ENCODE measurements at regions not wholly inside any gene's neighbourhood (a gene's known extent, or its start where the extent isn't known, plus 50 kb on each side); places are given as distances from the start of the nearest gene placed in this dataset.
A peak's percentile ranks its signal among the peaks of the same experiment; 100 is the strongest.

DNA sequence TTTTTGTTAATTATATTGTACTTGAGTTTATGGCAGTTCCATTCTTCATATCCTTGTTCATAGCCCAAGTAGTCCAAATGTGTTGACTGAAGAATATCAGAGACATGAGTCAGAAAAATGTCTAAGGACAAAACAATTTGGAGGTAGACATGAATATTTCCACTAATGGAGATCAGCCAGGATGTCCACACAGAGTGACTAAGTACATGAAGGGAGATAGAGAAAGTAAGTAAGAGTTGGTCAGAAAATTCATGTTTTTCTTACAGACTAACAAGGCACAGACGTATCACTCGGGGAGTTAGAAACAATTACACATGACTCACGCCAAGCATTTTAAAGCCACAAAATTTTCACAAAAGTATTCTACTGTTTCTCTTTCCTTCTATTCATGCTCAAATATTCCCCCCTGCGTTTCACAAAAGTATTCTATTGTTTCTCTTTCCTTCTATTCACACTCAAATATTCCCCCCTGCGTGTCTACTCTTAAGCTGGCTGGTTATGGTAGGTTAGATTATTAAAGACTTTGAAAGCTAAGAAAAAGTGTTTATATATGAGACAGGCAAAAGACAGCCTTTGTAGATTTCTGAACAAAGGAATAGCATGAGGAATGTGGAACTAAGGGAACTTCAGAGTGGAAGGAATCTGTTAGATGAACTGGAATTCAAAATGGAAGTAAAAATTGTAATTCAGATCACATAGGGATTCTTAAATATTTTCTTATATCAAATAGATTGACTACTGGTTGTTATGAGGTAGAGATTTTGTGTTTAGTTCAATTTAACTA, 648.7 kb upstream of the CCDC54 start:
- no peaks in the 10 kb centered on the region for H3K36me3 ChIP-seq
- no peak for TF ChIP-seq CTCF (IDR thresholded peaks at IDR 0.05)

GRCh38 chr3:106729481-106729880, 647.8 kb upstream of the CCDC54 start:
- TF ChIP-seq CTCF (IDR thresholded peaks at IDR 0.05), result no peak
- H3K4me1 ChIP-seq, result peaks cover 0 to 9% (median 0%) of the 10 kb centered on the region in 4 donors
- no peaks in the 10 kb centered on the region for H3K36me3 ChIP-seq
- intact Hi-C loops (cut with DNase I; ENCODE audit: low total_unique reads), result no loop called here
- no peak for DNase-seq
- no peaks in the 10 kb centered on the region for H3K27me3 ChIP-seq
- H3K9me3 ChIP-seq, result no peaks in the 10 kb centered on the region
- H3K27ac ChIP-seq, result no peak overlapping the region
- no peak overlapping the region for H3K4me3 ChIP-seq

More for the DNA sequence above, 648.7 kb upstream of the CCDC54 start:
- intact Hi-C loops (cut with DNase I; ENCODE audit: low total_unique reads), result no loop called here
- no peak for DNase-seq
- Histone ChIP-seq H3K27me3 (no peaks in the 10 kb centered on the region), H3K4me3 (peak overlapping the region in 1 of 2 donors; percentile 4), H3K4me1 (peaks cover 0 to 9% (median 0%) of the 10 kb centered on the region in 4 donors), H3K27ac (peak overlapping the region; percentile 26 to 56), H3K9me3 (no peaks in the 10 kb centered on the region)

DNA sequence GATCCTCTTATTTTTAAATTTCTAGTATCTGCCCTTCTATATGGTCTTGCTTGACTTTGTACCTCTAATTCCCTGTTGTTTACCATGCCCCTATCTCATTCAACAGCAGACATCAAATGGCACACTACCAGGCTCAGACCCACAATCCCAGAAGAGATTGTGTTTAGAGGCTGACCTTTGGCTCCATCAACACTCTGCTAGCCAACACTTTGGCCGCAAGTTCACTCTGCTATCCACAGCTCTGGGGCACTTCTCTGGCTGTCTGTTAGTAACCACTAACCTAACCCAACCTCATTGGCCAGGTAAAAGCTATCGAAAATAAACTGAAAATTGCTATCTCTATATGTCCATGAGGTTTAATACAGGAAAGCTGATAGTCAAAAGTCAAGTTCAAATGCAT, 646.0 kb upstream of the CCDC54 start:
- Histone ChIP-seq H3K27ac (no peak overlapping the region), H3K4me1 (peaks cover 0 to 9% (median 0%) of the 10 kb centered on the region in 4 donors), H3K36me3 (no peaks in the 10 kb centered on the region), H3K9me3 (no peaks in the 10 kb centered on the region), H3K4me3 (no peak overlapping the region), H3K27me3 (no peaks in the 10 kb centered on the region)
- no peak for TF ChIP-seq CTCF (IDR thresholded peaks at IDR 0.05)
- intact Hi-C loops (cut with DNase I; ENCODE audit: low total_unique reads), result no loop called here
- no peak for DNase-seq

DNA sequence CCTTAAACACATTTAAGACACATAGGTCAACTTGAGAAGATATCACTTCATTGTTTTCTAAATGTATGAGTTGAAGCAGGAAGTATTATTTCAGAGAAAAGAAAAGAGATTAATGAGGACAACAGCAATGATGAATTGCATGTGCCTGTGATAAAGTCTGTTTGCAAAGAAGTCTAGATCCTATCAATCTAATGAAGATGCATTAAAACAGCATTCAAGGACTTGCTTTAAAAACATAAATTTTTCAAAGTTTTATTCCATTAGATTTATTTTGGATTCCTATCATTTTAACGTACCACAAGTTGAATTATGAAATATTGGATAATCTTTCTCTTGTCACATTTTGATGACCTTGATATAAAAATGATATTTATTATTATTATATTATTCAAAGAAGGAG, 642.5 kb upstream of the CCDC54 start:
- H3K4me3 ChIP-seq, result no peak overlapping the region
- no peaks in the 10 kb centered on the region for H3K36me3 ChIP-seq
- H3K27ac ChIP-seq, result no peak overlapping the region
- no peaks in the 10 kb centered on the region for H3K27me3 ChIP-seq
- TF ChIP-seq CTCF (IDR thresholded peaks at IDR 0.05), result no peak
- intact Hi-C loops (cut with DNase I; ENCODE audit: low total_unique reads), result no loop called here
- H3K9me3 ChIP-seq, result no peaks in the 10 kb centered on the region
- no peaks in the 10 kb centered on the region for H3K4me1 ChIP-seq
- no peak for DNase-seq

DNA sequence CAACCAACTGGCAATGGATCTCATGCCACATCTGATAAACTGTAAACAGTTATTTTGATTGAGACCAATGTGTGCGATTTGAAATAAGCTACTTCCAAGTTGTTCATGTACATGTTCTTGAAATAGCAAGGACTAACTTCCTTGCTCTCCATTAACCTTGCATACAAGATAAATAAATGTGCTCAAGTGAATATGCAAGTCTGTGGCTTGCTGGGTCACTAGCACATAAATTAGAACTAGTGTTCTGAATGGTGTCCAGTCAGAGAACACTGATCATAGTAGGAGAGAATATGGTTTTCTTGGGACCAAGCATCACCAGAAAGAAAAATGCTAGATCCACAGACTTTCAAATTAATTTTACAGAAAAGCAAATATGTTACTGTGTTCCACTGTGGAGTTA, 640.0 kb upstream of the CCDC54 start:
- Histone ChIP-seq H3K27me3 (no peaks in the 10 kb centered on the region), H3K36me3 (no peaks in the 10 kb centered on the region), H3K4me3 (no peak overlapping the region), H3K9me3 (no peaks in the 10 kb centered on the region), H3K27ac (no peak overlapping the region), H3K4me1 (no peaks in the 10 kb centered on the region)
- DNase-seq, result no peak
- intact Hi-C loops (cut with DNase I; ENCODE audit: low total_unique reads), result no loop called here
- TF ChIP-seq CTCF (IDR thresholded peaks at IDR 0.05), result no peak

Data from tibial artery (tissue), 4 donors.